HG03135 (cell line): ENCODE measurements at regions not wholly inside any gene's neighbourhood (a gene's known extent, or its start where the extent isn't known, plus 50 kb on each side); places are given as distances from the start of the nearest gene placed in this dataset.

Experiments used
- ATAC-seq: cut with Tn5 transposase; IDR thresholded peaks from one replicate; pipeline ENCODE4 v1.9.1; 2021; ENCODE audit warnings: mild to moderate bottlenecking, moderate library complexity; ENCODE audit not compliant: unreplicated experiment

GRCh38 chr11:131109790-131110189 lies 193.5 kb upstream of the SNX19 start:
- no peak for ATAC-seq

- no peak for ATAC-seq
Measured at GRCh38 chr11:131111775-131112174, 195.5 kb upstream of the SNX19 start.

- no peak for ATAC-seq
Measured at GRCh38 chr11:131118247-131118646, 202.0 kb upstream of the SNX19 start.

- no peak for ATAC-seq
Measured at GRCh38 chr11:131121426-131122333, 205.4 kb upstream of the SNX19 start.

- no peak for ATAC-seq
Measured at GRCh38 chr11:131122448-131122847, 206.2 kb upstream of the SNX19 start.

GRCh38 chr11:131129474-131129873 lies 213.2 kb upstream of the SNX19 start:
- no peak for ATAC-seq

- no peak for ATAC-seq
Measured at GRCh38 chr11:131135611-131136010, 219.3 kb upstream of the SNX19 start.

- no peak for ATAC-seq
Measured at GRCh38 chr11:131136486-131136885, 220.2 kb upstream of the SNX19 start.

- ATAC-seq, result no peak
Measured at GRCh38 chr11:131137046-131137445, 220.8 kb upstream of the SNX19 start.

GRCh38 chr11:131138731-131139130 lies 222.5 kb upstream of the SNX19 start:
- ATAC-seq, result no peak

- no peak for ATAC-seq
Measured at GRCh38 chr11:131145791-131146190, 224.6 kb upstream of the NTM start.

GRCh38 chr11:131146827-131147490 lies 223.5 kb upstream of the NTM start:
- no peak for ATAC-seq

- no peak for ATAC-seq
Measured at GRCh38 chr11:131154351-131154750, 216.1 kb upstream of the NTM start.

- no peak for ATAC-seq
Measured at GRCh38 chr11:131157678-131158077, 212.7 kb upstream of the NTM start.

- ATAC-seq, result no peak
Measured at GRCh38 chr11:131160846-131161245, 209.6 kb upstream of the NTM start.

- no peak for ATAC-seq
Measured at GRCh38 chr11:131163613-131164012, 206.8 kb upstream of the NTM start.

- no peak for ATAC-seq
Measured at GRCh38 chr11:131165036-131165435, 205.4 kb upstream of the NTM start.

- ATAC-seq, result no peak
Measured at GRCh38 chr11:131168839-131169713, 201.3 kb upstream of the NTM start.

GRCh38 chr11:131172011-131172410 lies 198.4 kb upstream of the NTM start:
- no peak for ATAC-seq

GRCh38 chr11:131178020-131178419 lies 192.4 kb upstream of the NTM start:
- no peak for ATAC-seq

- ATAC-seq, result no peak
Measured at GRCh38 chr11:131178596-131178995, 191.8 kb upstream of the NTM start.
